Lower leg skin (tissue), 4 donors: ENCODE measurements at regions not wholly inside any gene's neighbourhood (a gene's known extent, or its start where the extent isn't known, plus 50 kb on each side); places are given as distances from the start of the nearest gene placed in this dataset.

Source experiments
- DNase-seq, 2 donors: peaks; one replicate each; pipeline ENCODE4 v3.0.0-alpha.2; 2019; ENCODE audit warnings: low spot score in 2 of 2
- H3K4me3 ChIP-seq: fragments of 200-600 bp; sonication (generic); 2 replicates; pipeline ENCODE4 v1.5.1; 2017; ENCODE audit warnings: mild to moderate bottlenecking, low read depth; ENCODE audit not compliant: poor library complexity, severe bottlenecking
- POLR2A ChIP-seq, 2 donors: fragments of 450-650 bp; IDR thresholded peaks; one replicate each; pipeline ENCODE4 v1.6.1; 2016 to 2017; ENCODE audit warnings: antibody characterized with exemption in 2 of 2, mild to moderate bottlenecking in 1 of 2, moderate library complexity in 1 of 2
- WGBS, 2 donors: methylation state at CpG; one replicate each; pipeline ENCODE4 v1.1.5; 2018; 5-methylcytosine and 5-hydroxymethylcytosine counted together
- intact Hi-C: fragments of 100-400 bp; cut with DNase I; formaldehyde crosslinking; loops from one replicate; pipeline ENCODE4 v1.15.0; 2023; ENCODE audit warnings: low total_unique reads
- TF ChIP-seq, protein P1 (sequence below), 3 donors: fragments of 450-650 bp; IDR thresholded peaks; one replicate each; pipeline ENCODE4 v1.5.1; 2016; ENCODE audit warnings: antibody characterized with exemption in 3 of 3, mild to moderate bottlenecking in 3 of 3, moderate library complexity in 2 of 3

GRCh38 chr9:113823421-113823820 lies 52.7 kb upstream of the ZNF618 start:
- intact Hi-C loops, result no loop called here
- H3K4me3 ChIP-seq, result no peak overlapping the region
- TF ChIP-seq, protein P1, sequence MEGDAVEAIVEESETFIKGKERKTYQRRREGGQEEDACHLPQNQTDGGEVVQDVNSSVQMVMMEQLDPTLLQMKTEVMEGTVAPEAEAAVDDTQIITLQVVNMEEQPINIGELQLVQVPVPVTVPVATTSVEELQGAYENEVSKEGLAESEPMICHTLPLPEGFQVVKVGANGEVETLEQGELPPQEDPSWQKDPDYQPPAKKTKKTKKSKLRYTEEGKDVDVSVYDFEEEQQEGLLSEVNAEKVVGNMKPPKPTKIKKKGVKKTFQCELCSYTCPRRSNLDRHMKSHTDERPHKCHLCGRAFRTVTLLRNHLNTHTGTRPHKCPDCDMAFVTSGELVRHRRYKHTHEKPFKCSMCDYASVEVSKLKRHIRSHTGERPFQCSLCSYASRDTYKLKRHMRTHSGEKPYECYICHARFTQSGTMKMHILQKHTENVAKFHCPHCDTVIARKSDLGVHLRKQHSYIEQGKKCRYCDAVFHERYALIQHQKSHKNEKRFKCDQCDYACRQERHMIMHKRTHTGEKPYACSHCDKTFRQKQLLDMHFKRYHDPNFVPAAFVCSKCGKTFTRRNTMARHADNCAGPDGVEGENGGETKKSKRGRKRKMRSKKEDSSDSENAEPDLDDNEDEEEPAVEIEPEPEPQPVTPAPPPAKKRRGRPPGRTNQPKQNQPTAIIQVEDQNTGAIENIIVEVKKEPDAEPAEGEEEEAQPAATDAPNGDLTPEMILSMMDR (IDR thresholded peaks at IDR 0.05), result no peak
- no peak for TF ChIP-seq POLR2A (IDR thresholded peaks at IDR 0.05)
- 93 to 94% methylated on average over 1 of the region's 1 CpG for WGBS, 2 donors
- no peak for DNase-seq
